Parathyroid adenoma (tissue), 2 donors: ENCODE measurements at regions not wholly inside any gene's neighbourhood (a gene's known extent, or its start where the extent isn't known, plus 50 kb on each side); places are given as distances from the start of the nearest gene placed in this dataset.

Experiments used
- H2AFZ ChIP-seq: fragments of 300-600 bp; sonication (generic); one replicate; pipeline ENCODE4 v1.7.0; 2017; ENCODE audit warnings: antibody characterized with exemption, mild to moderate bottlenecking
- H3K27ac ChIP-seq: fragments of 300-600 bp; sonication (generic); one replicate; pipeline ENCODE4 v1.7.0; 2017
- H3K27me3 ChIP-seq: fragments of 300-600 bp; sonication (generic); one replicate; pipeline ENCODE4 v1.7.0; 2017; ENCODE audit warnings: low read length; ENCODE audit not compliant: control insufficient read depth, insufficient read depth
- H3K36me3 ChIP-seq: fragments of 300-600 bp; sonication (generic); one replicate; pipeline ENCODE4 v1.7.0; 2017; ENCODE audit warnings: low read length; ENCODE audit not compliant: control insufficient read depth, insufficient read depth
- H3K4me1 ChIP-seq: fragments of 300-600 bp; sonication (generic); one replicate; pipeline ENCODE4 v1.7.0; 2017; ENCODE audit warnings: control low read depth
- H3K4me2 ChIP-seq: fragments of 300-600 bp; sonication (generic); one replicate; pipeline ENCODE4 v1.7.0; 2017; ENCODE audit warnings: low read length
- H3K4me3 ChIP-seq: fragments of 300-600 bp; sonication (generic); one replicate; pipeline ENCODE4 v1.7.0; 2017; ENCODE audit warnings: low read depth, low read length
- H3K79me2 ChIP-seq: fragments of 300-600 bp; sonication (generic); one replicate; pipeline ENCODE4 v1.7.0; 2017; ENCODE audit warnings: control low read depth
- H3K9ac ChIP-seq: fragments of 300-600 bp; sonication (generic); one replicate; pipeline ENCODE4 v1.7.0; 2017; ENCODE audit warnings: mild to moderate bottlenecking
- H3K9me3 ChIP-seq: fragments of 300-600 bp; sonication (generic); one replicate; pipeline ENCODE4 v1.7.0; 2017; ENCODE audit warnings: low read length; ENCODE audit not compliant: control insufficient read depth
- TF ChIP-seq, protein P1 (sequence below): fragments of 300-600 bp; sonication (generic); IDR thresholded peaks from one replicate; pipeline ENCODE4 v1.7.0; 2017; ENCODE audit warnings: antibody characterized with exemption, mild to moderate bottlenecking
- donor health status: primary hyperparathyroidism.

DNA sequence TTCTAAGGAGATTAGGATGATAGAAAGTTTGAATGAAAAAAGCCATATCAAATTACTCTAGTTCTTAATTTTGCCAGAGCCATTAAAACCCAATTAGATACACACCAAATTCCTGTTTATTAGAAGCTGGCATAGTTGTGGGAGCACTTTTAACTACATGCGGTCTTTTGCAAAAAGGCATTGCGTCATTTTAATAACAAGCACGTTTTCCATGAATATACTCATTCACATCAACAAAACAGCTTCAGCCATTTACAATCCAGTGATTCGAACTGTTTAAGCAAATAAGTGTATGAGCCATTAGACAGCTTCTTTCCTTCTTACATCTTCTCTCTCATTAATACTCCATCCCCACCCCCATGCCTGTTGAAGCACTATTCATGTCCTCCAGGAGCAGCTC is 109.5 kb upstream of the EOLA2 start:
- TF ChIP-seq, protein P1, sequence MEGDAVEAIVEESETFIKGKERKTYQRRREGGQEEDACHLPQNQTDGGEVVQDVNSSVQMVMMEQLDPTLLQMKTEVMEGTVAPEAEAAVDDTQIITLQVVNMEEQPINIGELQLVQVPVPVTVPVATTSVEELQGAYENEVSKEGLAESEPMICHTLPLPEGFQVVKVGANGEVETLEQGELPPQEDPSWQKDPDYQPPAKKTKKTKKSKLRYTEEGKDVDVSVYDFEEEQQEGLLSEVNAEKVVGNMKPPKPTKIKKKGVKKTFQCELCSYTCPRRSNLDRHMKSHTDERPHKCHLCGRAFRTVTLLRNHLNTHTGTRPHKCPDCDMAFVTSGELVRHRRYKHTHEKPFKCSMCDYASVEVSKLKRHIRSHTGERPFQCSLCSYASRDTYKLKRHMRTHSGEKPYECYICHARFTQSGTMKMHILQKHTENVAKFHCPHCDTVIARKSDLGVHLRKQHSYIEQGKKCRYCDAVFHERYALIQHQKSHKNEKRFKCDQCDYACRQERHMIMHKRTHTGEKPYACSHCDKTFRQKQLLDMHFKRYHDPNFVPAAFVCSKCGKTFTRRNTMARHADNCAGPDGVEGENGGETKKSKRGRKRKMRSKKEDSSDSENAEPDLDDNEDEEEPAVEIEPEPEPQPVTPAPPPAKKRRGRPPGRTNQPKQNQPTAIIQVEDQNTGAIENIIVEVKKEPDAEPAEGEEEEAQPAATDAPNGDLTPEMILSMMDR, result no peak
- no peak overlapping the region for H3K4me2 ChIP-seq
- H3K9ac ChIP-seq, result no peak overlapping the region
- H3K79me2 ChIP-seq, result no peaks in the 10 kb centered on the region
- no peaks in the 10 kb centered on the region for H3K9me3 ChIP-seq
- no peaks in the 10 kb centered on the region for H3K36me3 ChIP-seq
- peaks cover 3% of the 10 kb centered on the region for H3K4me1 ChIP-seq
- no peak overlapping the region for H3K4me3 ChIP-seq
- H3K27me3 ChIP-seq, result no peaks in the 10 kb centered on the region
- H3K27ac ChIP-seq, result no peak overlapping the region
- no peak overlapping the region for H2AFZ ChIP-seq

DNA sequence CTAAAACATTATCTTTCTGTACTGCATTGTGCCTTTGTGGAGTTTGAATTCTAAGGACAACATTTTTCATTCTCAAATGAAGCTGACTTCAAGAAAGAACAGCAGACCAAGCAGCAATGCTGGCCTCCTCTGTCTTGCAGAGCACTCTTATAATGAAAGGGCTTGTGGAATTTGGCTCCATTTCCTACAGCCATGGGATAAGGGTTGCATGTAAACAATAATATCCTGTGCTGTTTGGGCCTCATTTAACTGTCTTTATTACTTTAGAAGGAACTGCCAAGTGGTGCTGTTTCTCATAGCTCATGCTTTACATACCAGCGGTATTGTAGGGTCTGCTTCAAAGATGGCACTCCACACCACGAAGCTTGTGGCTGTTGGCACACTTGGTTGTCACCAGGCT is 111.4 kb upstream of the EOLA2 start:
- TF ChIP-seq, protein P1, result no peak
- Histone ChIP-seq H3K4me3 (no peak overlapping the region), H3K9me3 (no peaks in the 10 kb centered on the region), H3K4me1 (peaks cover 3% of the 10 kb centered on the region), H3K79me2 (no peaks in the 10 kb centered on the region), H3K36me3 (no peaks in the 10 kb centered on the region), H3K4me2 (no peak overlapping the region), H2AFZ (no peak overlapping the region), H3K27me3 (no peaks in the 10 kb centered on the region), H3K27ac (no peak overlapping the region), H3K9ac (no peak overlapping the region)

DNA sequence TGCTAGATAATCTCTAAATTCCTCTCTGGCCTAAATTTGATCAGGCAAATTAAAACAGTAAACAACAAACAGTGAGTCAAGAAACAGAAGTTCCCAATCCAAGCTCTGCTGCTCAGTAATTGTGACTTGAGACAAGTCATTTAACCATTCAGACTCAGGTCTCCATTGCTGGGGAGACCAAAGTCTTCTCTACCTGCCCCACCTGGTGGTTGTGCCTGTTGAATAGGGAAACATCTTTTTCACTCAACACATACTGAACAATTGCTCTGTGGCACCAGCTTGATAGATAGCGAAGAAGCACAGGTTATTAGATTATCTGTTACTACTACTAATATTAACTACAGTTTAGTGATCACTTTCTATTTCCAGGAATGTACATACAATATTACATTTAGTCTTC is 112.1 kb upstream of the EOLA2 start:
- H3K4me3 ChIP-seq, result no peak overlapping the region
- TF ChIP-seq, protein P1, result no peak
- no peaks in the 10 kb centered on the region for H3K27me3 ChIP-seq
- no peak overlapping the region for H2AFZ ChIP-seq
- peaks cover 3% of the 10 kb centered on the region for H3K4me1 ChIP-seq
- H3K4me2 ChIP-seq, result no peak overlapping the region
- no peaks in the 10 kb centered on the region for H3K79me2 ChIP-seq
- H3K9ac ChIP-seq, result no peak overlapping the region
- no peaks in the 10 kb centered on the region for H3K9me3 ChIP-seq
- no peak overlapping the region for H3K27ac ChIP-seq
- no peaks in the 10 kb centered on the region for H3K36me3 ChIP-seq

GRCh38 chrX:150051096-150051495 is 112.8 kb upstream of the EOLA2 start:
- Histone ChIP-seq H3K4me2 (no peak overlapping the region), H3K36me3 (no peaks in the 10 kb centered on the region), H3K9me3 (no peaks in the 10 kb centered on the region), H3K9ac (no peak overlapping the region), H3K27me3 (no peaks in the 10 kb centered on the region), H2AFZ (no peak overlapping the region), H3K79me2 (no peaks in the 10 kb centered on the region), H3K4me1 (peaks cover 3% of the 10 kb centered on the region), H3K4me3 (no peak overlapping the region), H3K27ac (no peak overlapping the region)
- TF ChIP-seq, protein P1, result no peak

- H3K27ac ChIP-seq, result no peak overlapping the region
- H3K36me3 ChIP-seq, result no peaks in the 10 kb centered on the region
- H3K4me2 ChIP-seq, result no peak overlapping the region
- H3K4me1 ChIP-seq, result peaks cover 3% of the 10 kb centered on the region
- H3K4me3 ChIP-seq, result no peak overlapping the region
- H3K9ac ChIP-seq, result no peak overlapping the region
- no peak overlapping the region for H2AFZ ChIP-seq
- no peaks in the 10 kb centered on the region for H3K27me3 ChIP-seq
- H3K9me3 ChIP-seq, result no peaks in the 10 kb centered on the region
- TF ChIP-seq, protein P1, result no peak
- H3K79me2 ChIP-seq, result no peaks in the 10 kb centered on the region
These were observed 113.9 kb upstream of the EOLA2 start for GRCh38 chrX:150052226-150052625.
